Fibroblast of lung (primary cell): ENCODE measurements at regions not wholly inside any gene's neighbourhood (a gene's known extent, or its start where the extent isn't known, plus 50 kb on each side); places are given as distances from the start of the nearest gene placed in this dataset.

Source experiments
- DNase-seq, 2 donors: peaks; one replicate each; pipeline versions ENCODE4 v3.0.0 to v3.0.0-alpha.2; 2010; ENCODE audit warnings: low read depth in 2 of 2
- H2AFZ ChIP-seq: 2 replicates; pipeline ENCODE4 v1.5.1; 2012; ENCODE audit warnings: low read length, control low read depth, inconsistent platforms
- H3K27ac ChIP-seq: 2 replicates; pipeline ENCODE4 v1.5.1; 2011; ENCODE audit warnings: low read length, control low read depth; ENCODE audit not compliant: insufficient read depth
- H3K27me3 ChIP-seq: 2 replicates; pipeline ENCODE4 v1.5.1; 2011; ENCODE audit warnings: mild to moderate bottlenecking, low read length; ENCODE audit not compliant: control insufficient read depth, insufficient read depth
- H3K36me3 ChIP-seq: 2 replicates; pipeline ENCODE4 v1.5.1; 2011; ENCODE audit warnings: low read length; ENCODE audit not compliant: control insufficient read depth, insufficient read depth
- H3K4me1 ChIP-seq: 2 replicates; pipeline ENCODE4 v1.5.1; 2011; ENCODE audit warnings: low read length; ENCODE audit not compliant: control insufficient read depth, insufficient read depth; ENCODE audit errors: extremely low read depth
- H3K4me2 ChIP-seq: 2 replicates; pipeline ENCODE4 v1.5.1; 2011; ENCODE audit warnings: low read length, control low read depth; ENCODE audit not compliant: insufficient read depth; ENCODE audit errors: extremely low read depth
- H3K4me3 ChIP-seq, 4 experiments: fragments of 200-600 bp in 1 of 4; sonication (generic) in 1 of 4; replicated peaks in 1 of 4; 2 replicates each; pipeline ENCODE4 v1.5.1; 2011 to 2016; ENCODE audit warnings: low read length in 4 of 4, low read depth in 3 of 4, mild to moderate bottlenecking in 3 of 4, control low read depth in 2 of 4, inconsistent platforms in 1 of 4, mixed read lengths in 1 of 4; ENCODE audit not compliant: insufficient read depth in 1 of 4; ENCODE audit errors: control extremely low read depth in 1 of 4
- H3K79me2 ChIP-seq: 2 replicates; pipeline ENCODE4 v1.5.1; 2012; ENCODE audit warnings: mild to moderate bottlenecking, low read length, inconsistent platforms; ENCODE audit not compliant: control insufficient read depth, insufficient read depth
- H3K9ac ChIP-seq: 2 replicates; pipeline ENCODE4 v1.5.1; 2011; ENCODE audit warnings: mild to moderate bottlenecking, low read length, control low read depth; ENCODE audit not compliant: insufficient read depth
- H3K9me3 ChIP-seq: 2 replicates; pipeline ENCODE4 v1.5.1; 2012; ENCODE audit warnings: low read depth, low read length; ENCODE audit not compliant: control insufficient read depth, insufficient read depth
- H4K20me1 ChIP-seq: 2 replicates; pipeline ENCODE4 v1.5.1; 2011; ENCODE audit warnings: low read length; ENCODE audit not compliant: control insufficient read depth, insufficient read depth; ENCODE audit errors: extremely low read depth
- CTCF ChIP-seq, 2 donors: IDR thresholded peaks in 1 of 2; conservative IDR thresholded peaks in 1 of 2; 1 replicate in 1 of 2; 2 replicates in 1 of 2; pipeline ENCODE4 v1.5.1; 2011 to 2012; ENCODE audit warnings: low read length in 2 of 2, control low read depth in 1 of 2, inconsistent platforms in 1 of 2, low read depth in 1 of 2, mild to moderate bottlenecking in 1 of 2
- EZH2 ChIP-seq: IDR thresholded peaks from 2 replicates; pipeline ENCODE4 v1.5.1; 2012; ENCODE audit warnings: low read length, control low read depth, mild to moderate bottlenecking; ENCODE audit errors: missing control alignments

DNA sequence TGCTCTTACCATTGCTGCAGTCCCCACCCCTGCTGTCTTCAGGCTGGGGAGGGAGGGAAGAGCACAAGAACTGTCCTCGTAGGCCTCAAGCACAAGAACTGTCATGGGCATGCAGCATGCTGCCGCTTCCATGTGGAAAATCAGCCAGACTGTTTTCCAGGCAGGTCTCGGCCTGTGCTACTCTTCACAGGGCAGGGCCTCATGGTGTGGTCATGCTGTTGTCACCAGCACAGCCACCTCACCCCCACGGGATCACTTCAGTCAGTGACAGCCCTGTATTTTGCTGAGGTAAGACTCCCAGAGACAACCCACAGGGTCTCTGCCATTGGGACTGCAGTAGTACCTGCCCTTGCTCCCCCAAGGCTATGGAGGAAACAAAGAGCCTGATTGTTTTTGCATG, 205.3 kb downstream of the NAP1L3 start:
- Histone ChIP-seq H3K27ac (no peak overlapping the region), H2AFZ (no peak overlapping the region), H3K9me3 (no peaks in the 10 kb centered on the region), H3K79me2 (no peaks in the 10 kb centered on the region), H3K4me2 (no peak overlapping the region), H3K36me3 (no peaks in the 10 kb centered on the region), H3K4me1 (no peaks in the 10 kb centered on the region), H3K9ac (no peak overlapping the region), H3K27me3 (no peaks in the 10 kb centered on the region), H4K20me1 (no peaks in the 10 kb centered on the region), H3K4me3 (no peak overlapping the region)
- TF ChIP-seq EZH2 (no peak), CTCF (conservative IDR thresholded peaks at IDR 0.05 in 1 of 2, IDR thresholded peaks at IDR 0.05 in 1 of 2; ENCODE audit: low read depth in 1 of 2, low read length in 2 of 2) (no peak)
- DNase-seq: no peak

DNA sequence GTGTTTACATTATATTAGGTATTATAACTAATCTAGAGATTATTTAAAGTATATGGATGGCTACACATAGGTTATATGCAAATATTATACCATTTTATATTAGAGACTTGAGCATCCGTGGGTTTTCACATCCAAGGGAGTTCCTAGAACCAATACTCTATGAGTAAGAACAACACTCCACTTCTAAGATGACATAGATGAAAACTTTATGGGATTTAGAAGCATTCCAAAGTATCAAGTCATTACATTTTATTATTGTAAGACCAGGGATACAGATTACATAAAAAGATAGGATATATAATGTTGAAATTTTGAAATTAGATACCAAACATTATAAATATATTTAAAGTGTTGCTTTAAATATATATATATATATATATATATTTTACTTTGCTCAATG, 207.0 kb downstream of the NAP1L3 start:
- no peak for DNase-seq
- H3K9ac ChIP-seq: no peak overlapping the region

DNA sequence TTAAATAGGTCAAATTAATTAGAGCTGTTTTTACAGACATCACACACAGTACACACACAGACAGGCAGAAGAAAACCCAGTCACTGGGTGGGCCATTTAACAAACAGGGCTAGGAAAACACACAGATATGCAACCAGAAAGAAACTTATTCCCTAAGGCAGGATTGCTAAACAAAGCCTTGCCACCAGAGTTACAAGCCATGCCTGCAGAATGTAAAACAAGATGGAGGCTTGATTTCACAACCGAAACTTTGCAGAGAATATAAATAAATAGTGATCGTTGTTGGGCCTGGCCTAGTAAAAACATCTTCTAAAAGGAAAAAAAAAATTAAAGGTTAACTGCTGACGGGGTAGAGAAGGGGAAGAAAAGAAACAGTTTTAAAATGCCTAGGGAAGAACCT, 212.3 kb downstream of the NAP1L3 start:
- H3K79me2 ChIP-seq: no peaks in the 10 kb centered on the region
- H3K4me2 ChIP-seq: no peak overlapping the region
- H4K20me1 ChIP-seq: no peaks in the 10 kb centered on the region
- no peak overlapping the region for H3K9ac ChIP-seq
- no peaks in the 10 kb centered on the region for H3K36me3 ChIP-seq
- no peak for DNase-seq
- H3K9me3 ChIP-seq: no peaks in the 10 kb centered on the region
- H3K27ac ChIP-seq: no peak overlapping the region
- H2AFZ ChIP-seq: no peak overlapping the region
- H3K27me3 ChIP-seq: no peaks in the 10 kb centered on the region
- H3K4me3 ChIP-seq: no peak overlapping the region
- H3K4me1 ChIP-seq: no peaks in the 10 kb centered on the region
- no peak for TF ChIP-seq EZH2
- TF ChIP-seq CTCF (conservative IDR thresholded peaks at IDR 0.05 in 1 of 2, IDR thresholded peaks at IDR 0.05 in 1 of 2; ENCODE audit: low read depth in 1 of 2, low read length in 2 of 2): no peak

More for the DNA sequence above, 207.0 kb downstream of the NAP1L3 start:
- Histone ChIP-seq H3K27me3 (no peaks in the 10 kb centered on the region), H3K79me2 (no peaks in the 10 kb centered on the region), H3K4me1 (no peaks in the 10 kb centered on the region), H2AFZ (no peak overlapping the region), H3K9me3 (no peaks in the 10 kb centered on the region), H4K20me1 (no peaks in the 10 kb centered on the region), H3K4me2 (no peak overlapping the region), H3K4me3 (no peak overlapping the region), H3K27ac (no peak overlapping the region), H3K36me3 (no peaks in the 10 kb centered on the region)
- no peak for TF ChIP-seq CTCF (conservative IDR thresholded peaks at IDR 0.05 in 1 of 2, IDR thresholded peaks at IDR 0.05 in 1 of 2; ENCODE audit: low read depth in 1 of 2, low read length in 2 of 2)
